Astrocyte (in vitro differentiated cells and primary cell): ENCODE measurements at regions not wholly inside any gene's neighbourhood (a gene's known extent, or its start where the extent isn't known, plus 50 kb on each side); places are given as distances from the start of the nearest gene placed in this dataset.
A peak's percentile ranks its signal among the peaks of the same experiment; 100 is the strongest.

Source experiments
- DNase-seq: peaks from one replicate; pipeline ENCODE4 v3.0.0-alpha.2; 2010; ENCODE audit warnings: low read depth
- FAIRE-seq: peaks from 2 replicates; lab custom pipeline; 2011; peaks lifted over from hg19 to GRCh38; lab: Jason Lieb, UNC
- H2AFZ ChIP-seq: 2 replicates; pipeline ENCODE4 v1.6.0; 2012; ENCODE audit warnings: low read depth, low read length, inconsistent platforms
- H3K27ac ChIP-seq: 2 replicates; pipeline ENCODE4 v1.5.1; 2011; ENCODE audit warnings: low read depth, low read length, inconsistent platforms
- H3K27me3 ChIP-seq: 2 replicates; pipeline ENCODE4 v1.6.0; 2011; ENCODE audit warnings: low read length, inconsistent platforms; ENCODE audit not compliant: insufficient read depth
- H3K36me3 ChIP-seq: 2 replicates; pipeline ENCODE4 v1.5.1; 2011; ENCODE audit warnings: low read length, inconsistent platforms; ENCODE audit not compliant: insufficient read depth
- H3K4me1 ChIP-seq: 2 replicates; pipeline ENCODE4 v1.5.1; 2011; ENCODE audit warnings: low read length, inconsistent platforms; ENCODE audit not compliant: insufficient read depth
- H3K4me2 ChIP-seq: 2 replicates; pipeline ENCODE4 v1.6.0; 2012; ENCODE audit warnings: low read length, inconsistent platforms
- H3K4me3 ChIP-seq: 2 replicates; pipeline ENCODE4 v1.5.1; 2011; ENCODE audit warnings: low read depth, mild to moderate bottlenecking, low read length, inconsistent platforms; ENCODE audit not compliant: insufficient read depth
- H3K79me2 ChIP-seq: 2 replicates; pipeline ENCODE4 v1.6.0; 2012; ENCODE audit warnings: mild to moderate bottlenecking, low read length, inconsistent platforms; ENCODE audit not compliant: insufficient read depth
- H3K9ac ChIP-seq: 2 replicates; pipeline ENCODE4 v1.6.0; 2012; ENCODE audit warnings: mild to moderate bottlenecking, low read length, inconsistent platforms
- H3K9me3 ChIP-seq: 2 replicates; pipeline ENCODE4 v1.5.1; 2012; ENCODE audit warnings: low read depth, mild to moderate bottlenecking, low read length, inconsistent platforms; ENCODE audit not compliant: insufficient read depth
- H4K20me1 ChIP-seq: 2 replicates; pipeline ENCODE4 v1.6.0; 2012; ENCODE audit warnings: low read length, inconsistent platforms; ENCODE audit not compliant: insufficient read depth
- H3K27ac Mint-ChIP-seq: one replicate; pipeline ENCODE4 v1.8.0; 2021; ENCODE audit warnings: mild to moderate bottlenecking, mixed read lengths; ENCODE audit not compliant: unreplicated experiment
- H3K27me3 Mint-ChIP-seq: one replicate; pipeline ENCODE4 v1.8.0; 2021; ENCODE audit warnings: low read depth, mixed read lengths; ENCODE audit not compliant: unreplicated experiment
- H3K36me3 Mint-ChIP-seq: one replicate; pipeline ENCODE4 v1.8.0; 2021; ENCODE audit warnings: low read depth, mixed read lengths; ENCODE audit not compliant: unreplicated experiment
- H3K4me1 Mint-ChIP-seq: one replicate; pipeline ENCODE4 v1.8.0; 2021; ENCODE audit warnings: low read depth, mixed read lengths; ENCODE audit not compliant: unreplicated experiment
- H3K4me3 Mint-ChIP-seq: one replicate; pipeline ENCODE4 v1.8.0; 2021; ENCODE audit warnings: mild to moderate bottlenecking, moderate library complexity, mixed read lengths; ENCODE audit not compliant: unreplicated experiment
- H3K9me3 Mint-ChIP-seq: one replicate; pipeline ENCODE4 v1.8.0; 2021; ENCODE audit warnings: mild to moderate bottlenecking, mixed read lengths; ENCODE audit not compliant: unreplicated experiment
- CTCF ChIP-seq: IDR thresholded peaks from 2 replicates; pipeline ENCODE4 v1.5.1; 2011; ENCODE audit warnings: low read depth, mild to moderate bottlenecking, inconsistent platforms, low read length, moderate library complexity; ENCODE audit not compliant: insufficient read depth
- EZH2 ChIP-seq: IDR thresholded peaks from 2 replicates; pipeline ENCODE4 v1.6.1; 2012; ENCODE audit warnings: mild to moderate bottlenecking, low read length, inconsistent platforms; ENCODE audit not compliant: insufficient read depth

GRCh38 chr4:10806953-10807645 is 122.5 kb upstream of the CLNK start:
- Histone ChIP-seq H3K27me3 (no peaks in the 10 kb centered on the region), H3K9me3 (no peaks in the 10 kb centered on the region), H2AFZ (no peak overlapping the region), H3K9ac (no peak overlapping the region), H3K27ac (no peak overlapping the region), H3K4me3 (no peak overlapping the region), H3K36me3 (no peaks in the 10 kb centered on the region), H4K20me1 (no peaks in the 10 kb centered on the region), H3K4me2 (no peak overlapping the region), H3K4me1 (peaks cover 4% of the 10 kb centered on the region), H3K79me2 (no peaks in the 10 kb centered on the region)
- H3K27me3 Mint-ChIP-seq: no peaks in the 10 kb centered on the region
- no peak for TF ChIP-seq CTCF
- no peaks in the 10 kb centered on the region for H3K9me3 Mint-ChIP-seq
- H3K4me3 Mint-ChIP-seq: no peak overlapping the region
- H3K27ac Mint-ChIP-seq: no peak overlapping the region
- DNase-seq (no peak), FAIRE-seq (no peak)
- H3K4me1 Mint-ChIP-seq: no peaks in the 10 kb centered on the region
- no peaks in the 10 kb centered on the region for H3K36me3 Mint-ChIP-seq

GRCh38 chr4:10803713-10804343 is 119.3 kb upstream of the CLNK start:
- no peak overlapping the region for H3K4me3 Mint-ChIP-seq

GRCh38 chr4:10787365-10787764 is 102.8 kb upstream of the CLNK start:
- no peak for FAIRE-seq
- Histone ChIP-seq H3K9ac (no peak overlapping the region), H3K4me3 (no peak overlapping the region), H3K27me3 (no peaks in the 10 kb centered on the region), H3K9me3 (no peaks in the 10 kb centered on the region), H3K4me1 (peaks cover 16% of the 10 kb centered on the region), H4K20me1 (no peaks in the 10 kb centered on the region), H3K79me2 (no peaks in the 10 kb centered on the region), H2AFZ (no peak overlapping the region), H3K27ac (no peak overlapping the region), H3K4me2 (no peak overlapping the region), H3K36me3 (no peaks in the 10 kb centered on the region)
- Mint-ChIP-seq H3K4me3 (no peak overlapping the region), H3K9me3 (peaks cover 5% of the 10 kb centered on the region), H3K36me3 (no peaks in the 10 kb centered on the region), H3K27me3 (peaks cover 3% of the 10 kb centered on the region), H3K4me1 (peaks cover 9% of the 10 kb centered on the region), H3K27ac (no peak overlapping the region)
- no peak for TF ChIP-seq CTCF
- TF ChIP-seq EZH2: no peak
- DNase-seq: no peak

More at GRCh38 chr4:10803713-10804343, 119.3 kb upstream of the CLNK start:
- Histone ChIP-seq H3K27ac (no peak overlapping the region), H3K79me2 (no peaks in the 10 kb centered on the region), H4K20me1 (no peaks in the 10 kb centered on the region), H3K9me3 (no peaks in the 10 kb centered on the region), H2AFZ (no peak overlapping the region), H3K27me3 (no peaks in the 10 kb centered on the region), H3K36me3 (no peaks in the 10 kb centered on the region), H3K4me1 (peaks cover 4% of the 10 kb centered on the region), H3K4me2 (no peak overlapping the region), H3K9ac (no peak overlapping the region), H3K4me3 (no peak overlapping the region)
- TF ChIP-seq EZH2: no peak
- Mint-ChIP-seq H3K36me3 (no peaks in the 10 kb centered on the region), H3K27ac (no peak overlapping the region), H3K27me3 (peaks cover 3% of the 10 kb centered on the region), H3K4me1 (no peaks in the 10 kb centered on the region), H3K9me3 (no peaks in the 10 kb centered on the region)
- FAIRE-seq (no peak), DNase-seq (peak; percentile 33)
